CD4-positive, alpha-beta memory T cell (primary cell): ENCODE measurements at regions not wholly inside any gene's neighbourhood (a gene's known extent, or its start where the extent isn't known, plus 50 kb on each side); places are given as distances from the start of the nearest gene placed in this dataset.
"Not testable (repeated sequence)": the region's sequence is repeated elsewhere in the genome, so short reads cannot be mapped to it uniquely, and the experiment has no call there.

Source experiments
- CTCF ChIA-PET: fragments of 350-600 bp; sonication (Branson Sonifier 250); formaldehyde crosslinking; loops from one replicate; lab custom pipeline; 2021; ENCODE audit warnings: inconsistent platforms; ENCODE audit not compliant: partially characterized antibody; lab: Charles Lee
- POLR2A ChIA-PET: fragments of 350-600 bp; sonication (Branson Sonifier 250); formaldehyde crosslinking; loops from one replicate; lab custom pipeline; 2021; ENCODE audit not compliant: partially characterized antibody; lab: Charles Lee
- DNase-seq, 5 donors: peaks; one replicate each; pipeline versions ENCODE4 v3.0.0 to v3.0.0-alpha.2; 2020 to 2022; ENCODE audit warnings: mixed read lengths in 1 of 5
- H3K27ac ChIP-seq: one replicate; pipeline ENCODE4 v1.7.0; 2013; ENCODE audit warnings: low read depth, low read length
- H3K27me3 ChIP-seq: 2 replicates; pipeline ENCODE4 v1.7.0; 2013; ENCODE audit warnings: mild to moderate bottlenecking, low read length, moderate library complexity; ENCODE audit not compliant: insufficient read depth
- H3K36me3 ChIP-seq: 2 replicates; pipeline ENCODE4 v1.7.0; 2013; ENCODE audit warnings: mild to moderate bottlenecking, low read length, moderate library complexity; ENCODE audit not compliant: insufficient read depth
- H3K4me1 ChIP-seq: 2 replicates; pipeline ENCODE4 v1.7.0; 2013; ENCODE audit warnings: mild to moderate bottlenecking, low read length, moderate library complexity; ENCODE audit not compliant: insufficient read depth
- H3K4me3 ChIP-seq, 2 donors: one replicate each; pipeline ENCODE4 v1.7.0; 2013; ENCODE audit warnings: low read length in 2 of 2, mild to moderate bottlenecking in 1 of 2
- H3K9me3 ChIP-seq, 2 donors: one replicate each; pipeline ENCODE4 v1.7.0; 2013; ENCODE audit warnings: low read length in 2 of 2, control low read depth in 1 of 2; ENCODE audit not compliant: control insufficient read depth in 1 of 2
- H3K27ac Mint-ChIP-seq, 7 donors: one replicate each; pipeline ENCODE4 v1.8.0; 2020 to 2021; ENCODE audit warnings: mixed read lengths in 7 of 7, mild to moderate bottlenecking in 6 of 7, inconsistent platforms in 3 of 7, moderate library complexity in 3 of 7
- H3K27me3 Mint-ChIP-seq, 2 donors: one replicate each; pipeline ENCODE4 v1.8.0; 2020 to 2021; ENCODE audit warnings: mixed read lengths in 2 of 2
- H3K36me3 Mint-ChIP-seq, 2 donors: one replicate each; pipeline ENCODE4 v1.8.0; 2020 to 2021; ENCODE audit warnings: mixed read lengths in 2 of 2, inconsistent platforms in 1 of 2, mild to moderate bottlenecking in 1 of 2
- H3K4me1 Mint-ChIP-seq, 4 donors: one replicate each; pipeline ENCODE4 v1.8.0; 2020 to 2021; ENCODE audit warnings: mixed read lengths in 4 of 4, mild to moderate bottlenecking in 1 of 4
- H3K4me3 Mint-ChIP-seq, 8 donors: one replicate each; pipeline ENCODE4 v1.8.0; 2020 to 2021; ENCODE audit warnings: mixed read lengths in 8 of 8, mild to moderate bottlenecking in 7 of 8, moderate library complexity in 6 of 8, inconsistent platforms in 3 of 8
- H3K9me3 Mint-ChIP-seq, 8 donors: one replicate each; pipeline ENCODE4 v1.8.0; 2020 to 2021; ENCODE audit warnings: mixed read lengths in 8 of 8, mild to moderate bottlenecking in 5 of 8, inconsistent platforms in 3 of 8, moderate library complexity in 1 of 8
- intact Hi-C: fragments of 100-400 bp; cut with micrococcal nuclease; formaldehyde crosslinking; loops from one replicate; pipeline ENCODE4 v1.15.1; 2023

GRCh38 chr2:2777213-2777612 lies 446.1 kb upstream of the MYT1L start:
- Mint-ChIP-seq H3K9me3 (peaks cover 2 to 18% (median 12%) of the 10 kb centered on the region in 8 donors), H3K4me3 (no peak overlapping the region), H3K36me3 (no peaks in the 10 kb centered on the region), H3K27me3 (no peaks in the 10 kb centered on the region), H3K27ac (no peak overlapping the region), H3K4me1 (no peaks in the 10 kb centered on the region)
- CTCF ChIA-PET, result no interaction called here
- Histone ChIP-seq H3K4me3 (no peak overlapping the region), H3K27ac (no peak overlapping the region), H3K4me1 (no peaks in the 10 kb centered on the region), H3K27me3 (no peaks in the 10 kb centered on the region), H3K9me3 (no peaks in the 10 kb centered on the region), H3K36me3 (no peaks in the 10 kb centered on the region)
- intact Hi-C loops, result no loop called here
- POLR2A ChIA-PET, result no interaction called here
- DNase-seq, result no peak

GRCh38 chr2:2775018-2775417 lies 443.9 kb upstream of the MYT1L start:
- CTCF ChIA-PET, result no interaction called here
- H3K27ac ChIP-seq, result no peak overlapping the region
- DNase-seq, result no peak
- Mint-ChIP-seq H3K27ac (no peak overlapping the region), H3K9me3 (peaks cover 0 to 9% (median 3%) of the 10 kb centered on the region in 8 donors), H3K27me3 (no peaks in the 10 kb centered on the region), H3K36me3 (no peaks in the 10 kb centered on the region), H3K4me3 (no peak overlapping the region), H3K4me1 (no peaks in the 10 kb centered on the region)
- no peaks in the 10 kb centered on the region for H3K27me3 ChIP-seq
- no peaks in the 10 kb centered on the region for H3K4me1 ChIP-seq
- POLR2A ChIA-PET, result no interaction called here
- H3K4me3 ChIP-seq, result no peak overlapping the region
- H3K36me3 ChIP-seq, result no peaks in the 10 kb centered on the region
- intact Hi-C loops, result no loop called here
- H3K9me3 ChIP-seq, result no peaks in the 10 kb centered on the region

- H3K27me3 Mint-ChIP-seq, result no peaks in the 10 kb centered on the region
- intact Hi-C loops, result no loop called here
- Histone ChIP-seq H3K4me1 (no peaks in the 10 kb centered on the region), H3K36me3 (no peaks in the 10 kb centered on the region), H3K27ac (no peak overlapping the region), H3K4me3 (no peak overlapping the region), H3K9me3 (no peaks in the 10 kb centered on the region), H3K27me3 (no peaks in the 10 kb centered on the region)
- H3K27ac Mint-ChIP-seq, result no peak overlapping the region
- no peaks in the 10 kb centered on the region for H3K36me3 Mint-ChIP-seq
- ChIA-PET CTCF (no interaction called here), POLR2A (no interaction called here)
- H3K4me1 Mint-ChIP-seq, result no peaks in the 10 kb centered on the region
- no peak for DNase-seq
- no peak overlapping the region for H3K4me3 Mint-ChIP-seq
- H3K9me3 Mint-ChIP-seq, result peaks cover 0 to 7% (median 0%) of the 10 kb centered on the region in 8 donors
These were observed 442.6 kb upstream of the MYT1L start for GRCh38 chr2:2773692-2774091.

- H3K27me3 ChIP-seq, H3K4me3 Mint-ChIP-seq, H3K27ac ChIP-seq, H3K27me3 Mint-ChIP-seq, H3K36me3 Mint-ChIP-seq, POLR2A ChIA-PET, H3K4me3 ChIP-seq, H3K9me3 ChIP-seq, H3K4me1 Mint-ChIP-seq, H3K4me1 ChIP-seq, H3K27ac Mint-ChIP-seq, intact Hi-C loops, H3K36me3 ChIP-seq, CTCF ChIA-PET, H3K9me3 Mint-ChIP-seq, DNase-seq: not testable (repeated sequence)
These were observed 442.0 kb upstream of the MYT1L start for GRCh38 chr2:2773080-2773479.

- no peak overlapping the region for H3K4me3 ChIP-seq
- no peaks in the 10 kb centered on the region for H3K4me1 Mint-ChIP-seq
- H3K27me3 ChIP-seq, result no peaks in the 10 kb centered on the region
- no peak overlapping the region for H3K4me3 Mint-ChIP-seq
- CTCF ChIA-PET, result no interaction called here
- intact Hi-C loops, result no loop called here
- H3K27ac ChIP-seq, result no peak overlapping the region
- H3K27me3 Mint-ChIP-seq, result no peaks in the 10 kb centered on the region
- H3K27ac Mint-ChIP-seq, result no peak overlapping the region
- H3K36me3 ChIP-seq, result no peaks in the 10 kb centered on the region
- H3K9me3 Mint-ChIP-seq, result peaks cover 0 to 7% (median 0%) of the 10 kb centered on the region in 8 donors
- H3K36me3 Mint-ChIP-seq, result no peaks in the 10 kb centered on the region
- POLR2A ChIA-PET, result no interaction called here
- H3K9me3 ChIP-seq, result no peaks in the 10 kb centered on the region
- DNase-seq, result no peak
- no peaks in the 10 kb centered on the region for H3K4me1 ChIP-seq
These were observed 440.8 kb upstream of the MYT1L start for GRCh38 chr2:2771721-2772411.

GRCh38 chr2:2769481-2770431 lies 438.7 kb upstream of the MYT1L start:
- Histone ChIP-seq H3K9me3 (no peaks in the 10 kb centered on the region), H3K27ac (no peak overlapping the region), H3K36me3 (no peaks in the 10 kb centered on the region), H3K4me3 (no peak overlapping the region), H3K4me1 (no peaks in the 10 kb centered on the region), H3K27me3 (no peaks in the 10 kb centered on the region)
- no peaks in the 10 kb centered on the region for H3K9me3 Mint-ChIP-seq
- ChIA-PET POLR2A (no interaction called here), CTCF (no interaction called here)
- no peak for DNase-seq
- H3K27me3 Mint-ChIP-seq, result no peaks in the 10 kb centered on the region
- H3K4me3 Mint-ChIP-seq, result no peak overlapping the region
- intact Hi-C loops, result no loop called here
- H3K4me1 Mint-ChIP-seq, result no peaks in the 10 kb centered on the region
- no peaks in the 10 kb centered on the region for H3K36me3 Mint-ChIP-seq
- H3K27ac Mint-ChIP-seq, result no peak overlapping the region

- no peaks in the 10 kb centered on the region for H3K9me3 ChIP-seq
- H3K27me3 ChIP-seq, result no peaks in the 10 kb centered on the region
- no peak overlapping the region for H3K4me3 Mint-ChIP-seq
- H3K36me3 Mint-ChIP-seq, result no peaks in the 10 kb centered on the region
- no peak overlapping the region for H3K27ac Mint-ChIP-seq
- no peak overlapping the region for H3K27ac ChIP-seq
- no peaks in the 10 kb centered on the region for H3K4me1 Mint-ChIP-seq
- intact Hi-C loops, result no loop called here
- H3K4me1 ChIP-seq, result no peaks in the 10 kb centered on the region
- H3K4me3 ChIP-seq, result no peak overlapping the region
- no peaks in the 10 kb centered on the region for H3K27me3 Mint-ChIP-seq
- H3K36me3 ChIP-seq, result no peaks in the 10 kb centered on the region
- H3K9me3 Mint-ChIP-seq, result no peaks in the 10 kb centered on the region
- POLR2A ChIA-PET, result no interaction called here
- CTCF ChIA-PET, result no interaction called here
- no peak for DNase-seq
These were observed 437.4 kb upstream of the MYT1L start for GRCh38 chr2:2768476-2768875.
